ENCODE measurements at regions not wholly inside any gene's neighbourhood (a gene's known extent, or its start where the extent isn't known, plus 50 kb on each side); places are given as distances from the start of the nearest gene placed in this dataset.
A peak's percentile ranks its signal among the peaks of the same experiment; 100 is the strongest.
"Not testable (repeated sequence)": the region's sequence is repeated elsewhere in the genome, so short reads cannot be mapped to it uniquely, and the experiment has no call there.

DNA sequence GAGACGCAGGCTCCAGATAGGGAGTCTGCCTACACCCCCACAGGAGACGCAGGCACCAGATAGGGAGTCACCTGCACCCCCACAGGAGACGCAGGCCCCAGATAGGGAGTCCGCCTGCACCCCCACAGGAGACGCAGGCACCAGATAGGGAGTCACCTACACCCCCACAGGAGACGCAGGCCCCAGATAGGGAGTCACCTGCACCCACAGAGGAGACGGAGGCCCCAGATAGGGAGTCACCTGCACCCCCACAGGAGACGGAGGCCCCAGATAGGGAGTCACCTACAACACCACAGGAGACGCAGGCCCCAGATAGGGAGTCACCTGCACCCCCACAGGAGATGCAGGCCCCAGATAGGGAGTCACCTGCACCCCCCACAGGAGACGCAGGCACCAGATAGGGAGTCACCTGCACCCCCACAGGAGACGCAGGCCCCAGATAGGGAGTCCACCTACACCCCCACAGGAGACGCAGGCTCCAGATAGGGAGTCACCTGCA is 77.2 kb upstream of the PPP2R2D start:
- DNase-seq: not testable (repeated sequence)

DNA sequence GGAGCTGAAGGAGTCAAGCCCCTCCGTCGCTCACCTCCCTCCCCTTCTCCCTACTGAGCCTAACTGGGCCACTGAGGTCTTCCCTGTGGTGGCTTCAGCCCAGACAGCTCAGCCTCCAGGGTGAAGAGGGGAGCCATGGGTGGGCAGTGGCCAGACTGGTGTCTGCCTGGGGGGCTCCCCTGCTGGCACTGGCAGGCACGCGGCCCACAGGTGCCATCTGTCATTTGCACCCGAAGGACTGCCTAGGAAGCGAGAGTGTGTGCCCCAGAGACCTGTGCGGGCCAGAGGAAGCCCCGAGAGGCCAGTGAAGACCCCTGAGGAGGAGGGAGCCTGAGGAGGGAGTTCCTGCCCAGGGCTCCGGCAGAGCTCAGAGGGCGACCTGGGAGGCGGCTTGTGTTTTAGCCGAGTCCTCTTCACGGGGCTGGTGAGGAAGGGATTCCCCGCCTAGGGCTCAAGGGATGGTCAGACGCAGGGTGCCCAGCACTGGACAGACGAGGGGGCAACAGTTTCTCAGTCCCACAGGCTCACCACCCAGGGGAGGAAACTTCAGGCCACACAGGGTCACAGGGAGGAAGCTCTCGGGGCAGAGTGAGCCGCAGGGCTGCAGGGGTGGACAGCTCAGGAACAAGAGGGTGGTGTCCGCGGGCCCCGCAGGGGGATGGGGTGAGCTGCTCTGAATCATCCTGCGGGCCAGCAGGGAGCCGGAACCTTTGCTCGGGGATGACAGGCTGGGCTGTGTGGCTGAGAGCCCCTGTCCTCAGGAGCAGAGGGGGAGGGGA is 76.2 kb upstream of the PPP2R2D start:
- DNase-seq: no peak

DNA sequence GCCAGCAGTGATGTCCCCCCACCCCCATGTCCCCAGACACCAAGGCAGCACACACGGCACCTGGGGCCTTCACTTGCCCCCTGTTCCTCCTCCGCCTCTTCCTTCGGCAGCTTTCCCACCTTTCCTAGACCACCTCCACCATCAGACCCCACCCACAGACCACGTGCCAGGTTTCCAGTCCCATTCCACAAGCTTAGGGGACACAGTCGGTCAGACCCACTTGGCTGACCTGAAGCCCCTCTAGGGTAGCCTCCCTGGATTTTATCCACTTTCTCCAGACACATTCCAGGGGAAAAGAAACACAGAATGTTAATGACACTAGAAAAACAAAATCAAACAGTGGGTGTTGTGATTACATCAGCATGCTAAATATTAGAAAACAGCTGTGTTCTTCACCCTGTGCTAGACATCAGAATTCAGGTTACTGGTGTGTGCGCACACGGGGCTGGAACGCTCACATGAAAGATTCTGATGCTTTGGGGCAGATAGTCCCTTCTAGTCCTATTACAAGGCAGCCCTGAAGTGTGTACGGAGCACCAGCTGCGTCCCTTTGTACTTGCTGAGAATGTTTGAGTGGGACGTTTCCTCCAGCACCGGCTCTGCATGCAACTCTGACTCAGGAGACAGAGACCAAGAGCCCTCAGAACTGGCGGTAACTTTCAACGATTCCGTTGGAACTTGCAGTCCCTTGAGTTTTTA is 75.5 kb upstream of the PPP2R2D start:
- no peak for DNase-seq

DNA sequence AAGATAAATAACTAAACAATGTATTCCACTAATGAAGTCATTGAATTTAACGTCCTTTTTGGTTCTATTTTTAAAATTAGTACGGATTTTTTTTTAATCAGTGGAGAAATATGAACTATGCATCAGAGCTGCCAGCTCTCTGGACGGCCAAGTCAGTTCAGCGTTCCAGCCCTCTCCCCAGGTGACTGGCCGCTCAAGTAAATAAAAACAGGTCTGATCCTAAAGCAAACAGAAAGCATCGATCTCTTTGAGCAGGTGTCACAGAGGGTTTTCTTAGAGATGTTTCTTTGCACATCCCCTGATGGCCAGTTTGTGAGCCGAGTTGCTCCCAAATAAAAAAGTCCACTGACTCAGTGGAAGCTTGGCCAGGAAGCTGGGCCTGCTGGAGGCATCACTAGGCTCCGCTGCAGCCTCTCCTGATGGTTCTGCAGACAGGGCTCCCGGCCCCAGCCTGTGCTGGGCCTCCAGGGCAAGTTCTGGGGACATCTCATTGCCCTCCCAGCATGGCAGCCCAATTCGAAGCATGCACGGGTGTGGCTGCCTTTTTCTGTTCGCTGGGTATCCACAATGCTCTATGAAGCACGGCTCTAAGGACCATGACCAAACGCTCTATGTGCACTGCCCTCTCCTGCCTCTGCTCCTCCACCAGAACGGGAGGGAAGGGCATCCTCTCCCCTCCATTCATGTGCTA is 74.7 kb upstream of the PPP2R2D start:
- no peak for DNase-seq

DNA sequence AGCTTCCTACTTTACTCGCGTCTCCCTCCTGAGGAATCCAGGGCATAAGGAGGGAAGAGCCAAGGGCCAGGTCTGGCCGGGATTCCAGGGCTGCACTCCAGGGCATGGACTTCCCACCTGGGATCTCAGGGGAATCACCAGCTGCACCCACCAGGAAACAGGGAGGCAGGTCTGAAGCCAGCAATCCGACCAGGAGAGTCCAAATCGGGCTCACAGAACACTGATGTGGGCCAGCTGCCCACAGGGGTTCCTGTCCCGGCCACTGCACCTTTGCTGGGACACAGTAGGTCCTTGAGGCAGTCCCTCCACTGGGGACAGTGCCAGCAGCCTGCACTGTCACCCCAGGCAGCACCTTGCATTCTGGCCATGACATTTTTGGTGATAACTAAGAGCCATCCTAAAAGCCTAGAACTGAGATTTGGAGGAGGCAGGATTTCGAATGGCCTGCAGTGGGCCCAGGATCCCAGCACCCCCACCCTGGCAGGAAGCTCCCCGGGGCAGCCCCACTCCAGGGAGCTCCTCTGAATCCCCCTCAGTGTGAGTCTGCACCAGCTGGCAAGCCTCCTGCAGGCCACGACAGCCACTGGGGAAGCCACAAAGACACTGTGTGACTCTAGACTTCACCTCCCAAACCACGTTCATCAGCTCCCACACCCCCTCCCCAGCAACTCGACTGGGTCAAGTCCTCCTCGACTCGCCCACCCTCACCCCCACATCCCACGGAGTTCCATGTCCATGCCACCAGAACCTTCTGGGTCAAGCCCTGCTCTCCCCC is 71.5 kb upstream of the PPP2R2D start:
- no peak for DNase-seq

DNA sequence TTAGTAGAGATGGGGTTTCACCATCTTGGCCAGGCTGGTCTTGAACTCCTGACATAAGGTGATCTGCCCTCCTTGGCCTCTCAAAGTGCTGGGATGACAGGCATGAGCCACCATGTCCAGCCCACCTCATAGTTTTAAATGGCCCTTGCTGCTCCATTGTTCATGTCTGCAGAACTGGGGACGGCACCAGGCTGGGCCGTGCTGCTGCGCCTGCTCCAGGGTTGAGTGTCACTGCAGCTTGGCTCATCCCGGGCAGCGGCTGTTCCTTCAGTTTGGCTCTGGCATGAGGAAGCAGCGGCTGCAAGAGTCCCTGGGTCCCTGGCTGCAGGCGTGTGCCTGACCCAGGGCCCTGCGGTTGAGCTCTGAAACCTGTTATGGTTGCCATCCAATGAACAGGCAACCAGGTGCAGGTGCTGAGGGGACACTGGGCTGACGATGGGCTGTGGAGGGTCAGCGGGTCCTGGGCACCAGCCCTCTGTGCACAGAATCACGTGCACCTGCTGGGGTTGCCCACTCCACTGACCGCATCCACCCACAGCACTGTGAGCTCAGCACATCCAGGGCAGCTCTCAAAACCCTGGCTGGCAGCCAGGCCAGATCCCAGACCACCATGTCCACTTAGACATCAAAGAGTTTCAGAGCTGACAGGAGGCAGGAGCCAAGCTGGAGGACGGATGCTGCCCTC is 70.2 kb upstream of the PPP2R2D start:
- no peak for DNase-seq

DNA sequence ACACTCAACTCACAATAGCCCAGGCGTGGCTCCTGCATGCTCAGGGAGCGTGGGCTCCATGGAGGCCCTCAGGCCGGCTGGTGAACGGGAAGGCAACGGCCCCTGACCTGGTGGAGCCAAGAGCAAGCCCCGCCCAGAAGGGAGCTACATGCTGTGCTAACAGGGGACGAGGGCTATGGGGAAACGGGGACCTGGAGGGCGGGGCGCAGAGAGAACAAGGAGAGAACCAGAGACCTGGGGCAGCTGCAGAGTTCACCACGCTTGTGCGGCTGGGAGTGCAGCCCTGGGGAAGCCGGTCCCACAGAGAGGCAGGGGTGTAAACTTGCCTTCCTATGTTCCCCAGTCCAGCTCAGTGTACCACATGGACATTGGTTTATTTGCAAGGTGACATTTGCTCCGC is 69.2 kb upstream of the PPP2R2D start:
- no peak for DNase-seq

DNA sequence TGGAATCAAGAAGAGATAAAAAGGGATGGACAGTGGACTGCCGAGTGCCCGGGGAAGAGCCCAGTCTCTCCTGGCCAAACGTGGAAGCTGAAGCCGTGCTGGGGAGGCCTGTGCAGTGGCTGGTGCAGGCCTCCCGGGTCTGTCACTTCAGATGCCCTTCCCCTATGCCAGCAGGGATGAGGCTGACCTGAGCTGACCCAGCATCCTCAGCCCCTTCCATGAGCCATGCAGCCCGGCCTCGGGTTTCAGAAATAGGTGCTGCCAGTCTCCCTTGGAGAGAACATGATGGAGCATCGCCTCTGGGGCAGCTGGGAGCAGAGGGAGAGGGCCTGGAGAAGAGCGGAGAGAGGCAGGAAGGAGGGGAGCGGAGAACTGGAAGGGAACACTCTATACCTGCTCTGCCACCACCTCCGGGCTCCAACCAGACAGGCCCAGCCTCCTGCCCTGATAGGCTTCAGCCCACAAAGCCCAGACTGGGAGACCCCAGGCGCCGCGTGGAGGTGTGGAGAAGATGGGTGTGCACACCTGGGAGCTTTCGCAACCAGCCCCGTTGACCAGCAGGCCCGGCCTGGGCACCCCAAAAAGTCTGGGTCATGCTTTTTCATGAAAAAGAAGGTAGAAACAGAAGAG is 68.6 kb upstream of the PPP2R2D start:
- DNase-seq: no peak

DNA sequence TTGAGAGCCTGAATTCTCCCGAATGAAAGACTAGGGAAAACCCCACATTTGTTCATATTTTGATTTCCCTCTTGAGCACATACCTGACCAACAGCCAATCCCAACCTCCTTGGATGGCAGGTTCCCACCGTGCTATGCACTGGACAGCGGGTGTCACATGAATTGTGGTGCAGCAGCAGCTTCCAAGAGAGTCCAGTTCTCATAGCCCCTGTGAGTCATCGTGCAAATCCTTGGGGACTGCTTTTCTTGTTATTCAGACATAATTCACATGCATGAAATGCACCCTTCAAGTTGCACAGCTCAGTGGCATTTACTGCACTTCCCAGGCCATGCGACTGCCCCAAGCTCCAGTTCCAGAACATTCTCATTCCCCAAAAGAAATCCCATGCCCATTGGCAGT is 67.8 kb upstream of the PPP2R2D start:
- DNase-seq: no peak

DNA sequence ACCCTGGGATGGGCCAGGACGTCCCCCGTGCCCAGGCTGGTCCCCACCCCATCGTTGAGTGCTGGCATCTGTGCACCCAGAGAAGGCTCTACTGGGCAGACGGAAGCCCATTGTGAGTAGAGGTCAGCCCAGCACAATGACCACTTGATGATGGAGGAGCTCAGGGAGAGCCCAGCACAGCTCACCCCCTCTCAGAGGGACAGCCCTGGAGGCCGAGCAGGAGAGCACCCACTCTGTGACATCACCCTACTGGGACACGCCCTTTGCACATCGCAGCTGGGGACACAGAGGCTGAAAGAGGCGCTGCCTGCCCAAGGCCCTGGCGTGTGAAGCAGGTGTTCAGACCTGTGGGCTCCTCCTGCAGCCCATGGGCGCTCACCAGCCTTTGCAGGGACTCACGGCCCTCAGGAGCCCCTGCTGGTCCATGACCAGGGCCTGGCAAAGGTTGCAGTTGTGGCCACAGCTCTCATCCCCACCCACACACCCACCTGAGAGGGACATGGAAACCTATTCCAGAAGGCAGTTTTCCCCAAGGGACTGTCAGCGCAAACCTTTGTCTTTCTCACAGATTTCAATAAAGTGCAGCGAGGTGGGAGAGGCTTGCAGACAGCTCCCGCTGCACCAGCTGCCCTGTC is 67.2 kb upstream of the PPP2R2D start:
- DNase-seq: no peak

DNA sequence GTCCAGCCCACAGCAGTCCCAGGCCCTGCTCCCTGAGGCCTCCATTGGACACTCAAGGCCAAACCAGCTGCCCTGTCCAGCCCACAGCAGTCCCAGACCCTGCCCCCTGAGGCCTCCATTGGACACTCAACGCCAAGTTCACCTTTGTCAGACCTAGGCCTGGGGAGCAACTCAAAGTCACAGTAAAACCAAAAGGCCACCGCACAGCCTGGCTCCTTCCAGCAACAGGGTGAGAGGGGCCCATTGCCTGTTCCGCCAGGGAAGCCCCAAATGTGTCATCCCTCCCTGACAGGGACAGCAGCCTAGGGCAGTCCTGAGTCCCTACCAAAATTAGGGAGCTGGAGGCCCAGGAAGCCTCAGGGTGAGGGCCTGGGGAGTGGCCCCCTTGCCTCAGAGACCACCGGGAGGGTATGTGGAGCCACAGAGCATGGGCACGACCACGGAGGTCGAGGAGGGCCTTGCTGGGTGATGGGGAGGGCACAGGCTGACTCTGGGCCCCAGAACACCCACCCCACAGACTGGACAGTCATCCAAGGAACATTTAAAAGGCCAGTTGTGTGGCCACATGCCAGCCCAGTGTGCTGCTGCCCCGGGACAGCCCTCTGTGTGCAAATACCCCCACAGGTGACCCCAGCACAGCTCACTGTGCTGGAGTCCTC is 66.5 kb upstream of the PPP2R2D start:
- DNase-seq: no peak

DNA sequence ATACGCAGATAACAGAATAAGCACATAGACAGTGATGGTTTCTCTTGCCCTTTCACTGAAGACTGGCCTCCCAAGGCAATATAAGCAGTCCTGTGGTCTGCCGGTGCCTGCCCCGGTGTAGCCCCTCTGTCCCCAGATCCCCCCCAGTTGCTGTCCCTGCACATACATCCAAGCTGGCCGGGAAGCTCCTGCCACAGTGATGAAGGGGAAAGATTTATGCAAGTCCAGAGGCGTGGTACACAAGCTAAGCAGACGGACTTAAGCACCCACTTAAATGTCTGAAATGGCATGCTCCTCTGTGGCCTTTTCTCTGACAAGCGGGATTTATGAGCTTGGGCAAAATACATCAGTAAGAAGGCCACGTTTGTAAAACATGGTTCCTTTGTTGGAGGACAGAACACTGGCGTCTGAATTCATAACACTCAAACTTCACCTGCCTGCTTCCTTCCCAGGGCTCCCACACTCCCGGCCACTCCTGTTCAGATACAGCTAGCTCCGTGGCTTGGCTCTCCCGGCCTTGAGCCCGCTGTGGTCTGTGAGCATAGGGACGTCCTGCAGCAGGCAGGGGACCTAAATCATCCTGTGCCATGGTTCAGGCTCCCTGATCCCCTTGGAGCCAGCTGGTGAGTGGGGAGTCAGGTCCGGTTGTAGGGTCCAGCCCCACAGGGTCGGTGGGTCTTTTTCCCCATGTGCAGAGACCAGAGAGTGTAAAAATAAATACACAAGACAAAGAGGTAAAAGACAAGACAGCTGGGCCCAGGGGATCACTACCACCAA is 61.7 kb upstream of the PPP2R2D start:
- no peak for DNase-seq

DNA sequence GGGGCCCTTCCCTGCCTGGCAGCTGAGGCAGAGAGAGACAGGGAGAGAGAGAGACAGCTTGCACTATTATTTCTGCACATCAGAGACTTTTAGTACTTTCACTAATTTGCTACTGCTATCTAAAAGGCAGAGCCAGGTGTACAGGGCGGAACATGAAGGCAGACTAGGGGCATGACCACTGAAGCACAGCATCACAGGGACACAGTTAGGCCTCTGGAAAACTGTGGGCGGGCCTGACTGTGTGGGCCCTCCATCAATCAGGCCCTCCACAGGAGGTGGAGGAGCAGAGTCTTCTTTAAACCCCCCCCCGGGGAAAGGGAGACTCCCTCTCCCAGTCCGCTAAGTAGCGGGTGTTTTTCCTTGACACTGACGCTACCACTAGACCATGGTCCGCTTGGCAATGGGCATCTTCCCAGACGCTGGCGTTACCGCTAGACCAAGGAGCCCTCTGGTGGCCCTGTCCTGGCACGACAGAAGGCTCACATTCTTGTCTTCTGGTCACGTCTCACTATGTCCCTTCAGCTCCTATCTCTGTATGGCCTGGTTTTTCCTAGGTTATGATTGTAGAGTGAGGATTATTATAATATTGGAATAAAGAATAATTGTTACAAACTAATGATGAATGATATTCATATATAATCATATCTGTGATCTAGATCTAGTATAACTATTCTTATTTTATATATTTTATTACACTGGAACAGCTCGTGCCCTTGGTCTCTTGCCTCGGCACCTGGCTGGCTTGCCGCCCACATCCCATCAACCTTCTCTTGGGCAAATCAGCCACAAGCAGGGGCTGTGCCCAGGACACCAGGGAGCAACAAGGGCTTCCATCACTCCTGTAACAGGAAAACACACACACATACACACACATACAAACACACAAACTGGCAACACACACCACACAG is 60.7 kb upstream of the PPP2R2D start:
- DNase-seq: peak; percentile 50

DNA sequence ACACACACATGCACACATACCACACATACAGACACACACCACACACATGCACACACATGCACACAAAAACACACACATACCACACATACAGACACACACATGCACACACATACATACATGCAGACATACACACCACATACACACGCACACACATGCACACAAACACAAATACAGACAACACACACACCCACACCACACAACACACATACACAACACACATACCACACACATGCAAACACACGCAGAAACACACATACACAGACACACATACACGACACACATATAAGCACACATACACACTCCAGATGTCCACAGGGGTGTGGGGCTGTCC is 60.1 kb upstream of the PPP2R2D start:
- no peak for DNase-seq

DNA sequence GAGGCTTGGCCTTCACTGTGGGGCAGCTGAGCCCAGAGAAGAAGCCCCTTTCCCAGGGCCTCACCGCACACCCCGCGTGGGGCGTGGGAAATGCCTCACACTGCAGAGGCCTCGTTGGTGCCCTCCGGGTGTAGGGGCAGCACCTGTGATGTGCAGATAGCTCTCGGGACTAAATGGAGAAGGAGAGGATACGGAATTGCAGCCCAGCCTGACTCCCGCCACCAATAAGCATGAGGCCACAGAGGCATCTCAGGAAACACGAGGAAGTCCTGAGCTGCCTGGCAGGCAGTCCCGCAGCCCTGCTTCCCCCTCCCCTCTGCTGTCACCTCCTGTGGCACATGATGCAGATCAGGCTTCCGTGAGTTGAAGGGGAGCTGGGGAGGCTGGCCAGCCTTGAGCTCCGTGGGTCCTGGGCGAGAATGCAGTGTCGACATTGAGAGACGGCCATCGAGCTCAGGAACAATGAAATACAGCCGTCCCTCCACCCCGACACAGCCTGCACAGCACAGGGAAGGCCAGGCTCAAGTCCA is 59.6 kb upstream of the PPP2R2D start:
- DNase-seq: no peak

DNA sequence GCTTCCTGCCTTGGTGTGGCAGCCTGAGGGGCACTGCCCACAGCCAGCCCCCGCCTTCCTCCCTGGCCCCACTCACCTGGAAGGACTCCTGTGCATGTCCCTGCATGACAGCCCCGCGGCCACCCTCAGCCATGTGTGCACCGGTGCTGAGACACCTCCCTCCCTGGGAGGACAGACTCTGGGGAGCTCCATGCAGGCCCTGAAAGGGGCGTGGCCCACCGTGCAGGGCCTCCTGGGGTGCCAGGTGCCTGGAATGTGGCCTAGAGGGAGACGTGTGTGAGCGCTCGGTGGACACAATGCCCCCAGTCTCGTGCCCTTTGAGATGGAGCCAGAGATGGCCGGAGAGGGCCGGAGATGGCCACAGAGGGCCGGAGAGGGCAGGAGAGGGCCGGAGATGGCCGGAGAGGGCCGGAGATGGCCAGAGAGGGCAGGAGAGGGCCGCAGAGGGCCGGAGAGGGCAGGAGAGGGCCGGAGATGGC is 59.1 kb upstream of the PPP2R2D start:
- DNase-seq: no peak

DNA sequence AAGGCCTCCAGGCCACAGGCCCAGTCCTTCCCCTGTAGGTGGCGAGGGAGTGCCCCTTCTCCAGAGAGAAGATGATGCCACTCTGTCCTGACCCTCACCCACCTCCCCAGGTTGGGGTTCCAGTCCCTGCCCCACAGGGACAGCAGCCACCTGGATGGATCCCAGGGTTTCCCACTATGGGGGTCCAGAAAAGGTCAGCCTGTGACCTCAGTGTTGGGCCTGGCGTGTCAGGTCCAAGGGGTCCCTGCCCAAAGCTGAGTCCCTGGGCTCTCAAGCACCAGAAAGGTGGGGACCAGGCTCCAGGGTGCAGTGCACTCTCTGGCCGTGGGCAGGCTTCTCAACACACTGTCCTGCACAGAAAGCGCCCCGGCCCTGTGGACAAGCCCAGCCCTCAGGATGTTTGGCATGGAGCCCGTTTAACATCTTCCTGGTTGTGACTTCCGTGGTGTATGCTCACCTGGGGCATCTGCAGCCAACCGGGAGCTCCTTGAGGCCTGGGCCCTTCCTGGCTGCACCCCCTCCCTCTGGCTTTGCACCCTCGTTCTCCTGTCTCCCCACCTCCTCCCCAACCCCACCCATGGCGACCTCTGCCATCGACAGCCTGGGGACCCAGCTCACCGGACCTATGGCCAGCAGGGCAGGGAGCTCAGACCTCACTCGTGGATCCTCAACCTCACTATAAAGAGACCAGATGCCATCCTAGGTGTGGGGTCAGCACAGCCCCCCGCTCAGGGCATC is 58.3 kb upstream of the PPP2R2D start:
- no peak for DNase-seq

DNA sequence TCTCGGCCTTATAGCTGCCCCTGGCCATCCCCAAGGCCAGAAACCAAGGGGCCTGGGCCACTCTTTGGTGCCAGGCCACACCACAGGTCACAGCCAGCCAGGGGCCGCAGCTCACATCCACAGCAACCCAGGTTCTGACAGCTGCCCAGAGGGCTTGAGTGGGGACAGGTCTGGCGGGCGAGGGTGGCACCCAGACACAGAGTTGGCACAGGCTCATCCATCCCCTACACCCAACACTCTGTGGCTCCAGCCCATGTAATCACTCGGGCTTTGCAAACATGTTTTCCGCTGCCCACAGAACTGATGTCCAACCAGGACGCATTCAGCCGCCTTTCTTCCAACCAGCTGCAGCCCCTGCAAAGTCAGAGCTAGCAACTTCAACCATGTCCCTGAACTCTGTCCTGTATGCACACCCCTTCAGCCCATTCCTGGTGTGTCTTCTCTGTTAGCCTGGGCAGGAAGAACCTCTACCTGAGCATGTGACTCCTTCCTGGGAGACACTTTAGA is 57.7 kb upstream of the PPP2R2D start:
- DNase-seq: no peak

All from NCI-H82 (cell line).